Adipocyte (in vitro differentiated cells): ENCODE measurements at regions not wholly inside any gene's neighbourhood (a gene's known extent, or its start where the extent isn't known, plus 50 kb on each side); places are given as distances from the start of the nearest gene placed in this dataset.
"Not testable (repeated sequence)": the region's sequence is repeated elsewhere in the genome, so short reads cannot be mapped to it uniquely, and the experiment has no call there.

Experiments used
- DNase-seq: peaks from one replicate; pipeline ENCODE4 v3.0.0-alpha.2; 2015; ENCODE audit warnings: low read depth
- H3K27me3 ChIP-seq: replicated peaks from 2 replicates; pipeline ENCODE4 v1.7.0; 2013; ENCODE audit warnings: mild to moderate bottlenecking, low read length, moderate library complexity; ENCODE audit not compliant: control insufficient read depth, insufficient read depth
- H3K36me3 ChIP-seq: 2 replicates; pipeline ENCODE4 v1.7.0; 2013; ENCODE audit warnings: low read length, mild to moderate bottlenecking, moderate library complexity; ENCODE audit not compliant: control insufficient read depth, insufficient read depth, severe bottlenecking
- H3K4me1 ChIP-seq: 2 replicates; pipeline ENCODE4 v1.7.0; 2013; ENCODE audit warnings: mild to moderate bottlenecking, low read length, moderate library complexity; ENCODE audit not compliant: control insufficient read depth, insufficient read depth
- H3K4me3 ChIP-seq: 2 replicates; pipeline ENCODE4 v1.7.0; 2013; ENCODE audit warnings: mild to moderate bottlenecking, low read length, moderate library complexity
- H3K9ac ChIP-seq: 2 replicates; pipeline ENCODE4 v1.7.0; 2013; ENCODE audit warnings: mild to moderate bottlenecking, low read length, moderate library complexity
- H3K9me3 ChIP-seq: 2 replicates; pipeline ENCODE4 v1.7.0; 2013; ENCODE audit warnings: mild to moderate bottlenecking, low read length, moderate library complexity; ENCODE audit not compliant: control insufficient read depth

DNA sequence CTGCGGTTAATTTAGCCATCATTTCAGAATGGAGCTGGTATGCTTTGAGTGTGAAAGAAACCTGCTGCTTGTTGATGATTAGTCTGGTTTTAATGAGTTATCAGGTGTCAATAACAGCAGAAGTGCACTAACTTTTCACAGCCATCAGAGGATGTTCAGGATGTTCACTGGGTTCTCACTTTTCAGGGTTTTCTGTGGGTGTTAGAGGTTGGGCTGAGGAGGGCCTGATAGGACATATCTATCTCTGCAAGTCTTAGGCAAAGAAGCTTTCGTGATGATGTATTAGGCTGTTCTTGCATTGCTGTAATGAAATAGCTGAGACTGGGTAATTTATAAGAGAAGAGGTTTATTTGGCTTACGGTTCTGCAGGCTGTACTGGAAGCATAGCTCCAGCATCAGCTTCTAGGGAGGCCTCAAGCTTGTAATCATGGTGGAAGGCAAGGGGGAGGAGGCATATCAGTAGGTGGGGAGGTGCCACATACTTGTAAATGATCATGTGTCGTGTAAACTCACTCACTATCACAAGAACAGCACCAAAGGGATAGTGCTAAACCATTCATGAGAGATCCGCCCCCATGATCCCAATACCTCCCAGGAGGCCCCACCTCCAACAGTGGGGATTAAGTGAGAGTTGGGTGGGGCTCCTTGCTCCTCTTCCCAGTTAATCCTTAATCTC is 376.2 kb downstream of the NPIPA7 start:
- H3K9me3 ChIP-seq, H3K4me1 ChIP-seq, H3K36me3 ChIP-seq, H3K9ac ChIP-seq, H3K4me3 ChIP-seq, DNase-seq, H3K27me3 ChIP-seq: not testable (repeated sequence)

DNA sequence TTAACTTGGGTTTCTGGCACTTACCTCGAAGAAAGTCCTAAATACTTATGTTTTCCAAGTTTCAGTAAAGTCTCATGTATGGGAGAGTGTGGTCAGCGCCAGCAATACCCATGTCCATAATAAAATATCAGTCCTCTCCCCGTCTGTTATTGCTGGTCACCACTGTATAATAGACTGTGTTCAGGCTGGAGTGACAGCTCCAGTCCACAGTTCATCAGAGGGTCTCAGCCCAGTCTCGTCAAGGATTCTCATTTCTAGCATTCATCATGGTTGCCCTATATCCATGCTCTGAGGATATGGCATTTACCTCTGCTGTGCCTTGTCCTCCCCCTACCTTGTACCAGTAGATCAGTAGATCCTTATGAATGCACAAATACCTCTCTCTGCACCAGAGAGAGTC is 384.5 kb downstream of the NPIPA7 start:
- no peak overlapping the region for H3K9ac ChIP-seq
- no peaks in the 10 kb centered on the region for H3K36me3 ChIP-seq
- DNase-seq = no peak
- no peaks in the 10 kb centered on the region for H3K27me3 ChIP-seq
- no peaks in the 10 kb centered on the region for H3K9me3 ChIP-seq
- no peak overlapping the region for H3K4me3 ChIP-seq
- no peaks in the 10 kb centered on the region for H3K4me1 ChIP-seq

- not testable (repeated sequence) for H3K9me3 ChIP-seq, H3K36me3 ChIP-seq, DNase-seq, H3K27me3 ChIP-seq, H3K9ac ChIP-seq, H3K4me3 ChIP-seq, H3K4me1 ChIP-seq
Observed at GRCh38 chr16:16770717-16771116, 391.8 kb downstream of the NPIPA7 start.

DNA sequence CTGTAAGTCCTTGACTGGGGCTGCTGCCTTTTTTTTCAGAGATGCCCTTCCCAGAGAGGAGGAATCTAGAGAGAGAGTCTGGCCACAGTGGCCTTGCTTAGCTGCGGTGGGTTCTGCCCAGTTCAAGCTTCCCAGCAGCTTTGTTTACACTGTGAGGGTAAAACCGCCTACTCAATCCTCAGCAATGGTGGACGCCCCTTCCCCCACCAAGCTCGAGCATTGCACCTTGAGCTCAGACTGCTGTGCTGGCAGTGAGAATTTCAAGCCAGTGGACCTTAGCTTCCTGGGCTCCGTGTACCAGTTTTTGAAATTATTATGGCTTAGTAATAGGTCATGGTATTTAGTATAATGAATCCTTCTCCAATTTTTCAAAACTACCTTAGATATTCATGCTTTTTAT is 395.4 kb downstream of the NPIPA7 start:
- no peaks in the 10 kb centered on the region for H3K36me3 ChIP-seq
- peaks cover 4% of the 10 kb centered on the region for H3K9me3 ChIP-seq
- DNase-seq = no peak
- no peaks in the 10 kb centered on the region for H3K27me3 ChIP-seq
- no peak overlapping the region for H3K9ac ChIP-seq
- no peaks in the 10 kb centered on the region for H3K4me1 ChIP-seq
- H3K4me3 ChIP-seq = no peak overlapping the region

DNA sequence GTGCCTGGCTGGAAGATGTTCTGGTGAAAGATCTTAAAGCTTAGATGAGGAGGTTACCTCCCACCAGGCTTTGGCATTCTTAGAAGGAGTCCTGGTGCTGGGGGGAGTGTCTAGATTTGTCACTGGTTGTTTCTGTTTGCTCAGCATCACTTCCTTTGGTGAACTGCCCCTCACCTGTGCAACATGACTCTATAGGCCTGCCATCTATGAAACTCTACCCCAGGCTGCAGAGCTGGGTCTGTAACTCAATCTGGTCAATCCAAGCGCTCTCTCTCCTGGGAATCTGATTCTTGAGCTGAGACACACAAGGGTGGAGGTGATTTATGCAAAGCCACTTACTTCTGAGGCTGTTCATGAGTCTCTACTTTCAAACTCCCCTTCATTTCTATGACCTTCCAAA is 399.4 kb downstream of the NPIPA7 start:
- H3K4me3 ChIP-seq = no peak overlapping the region
- DNase-seq = no peak
- no peaks in the 10 kb centered on the region for H3K4me1 ChIP-seq
- H3K9me3 ChIP-seq = peaks cover 4% of the 10 kb centered on the region
- no peaks in the 10 kb centered on the region for H3K27me3 ChIP-seq
- H3K9ac ChIP-seq = no peak overlapping the region
- H3K36me3 ChIP-seq = no peaks in the 10 kb centered on the region

DNA sequence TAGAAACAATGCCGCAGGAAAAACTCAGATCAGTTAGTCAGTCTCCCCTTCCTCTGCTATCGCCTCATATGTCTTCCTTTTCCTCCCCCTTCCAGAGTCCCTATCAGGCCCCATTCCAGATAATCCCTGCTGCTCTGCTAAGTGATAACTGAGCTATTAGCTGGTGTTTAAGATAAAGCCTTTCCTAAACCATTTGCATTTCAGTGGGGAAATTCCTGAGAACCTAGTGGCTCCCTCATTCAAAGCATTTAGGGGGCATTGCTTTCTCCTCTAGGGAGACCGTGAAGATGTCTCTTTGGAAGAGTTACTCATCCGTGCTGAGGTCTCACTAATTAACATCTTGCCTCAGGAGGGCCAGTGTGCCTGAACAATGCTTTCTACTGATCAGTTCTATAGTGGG is 401.6 kb downstream of the NPIPA7 start:
- no peak overlapping the region for H3K9ac ChIP-seq
- peaks cover 4% of the 10 kb centered on the region for H3K9me3 ChIP-seq
- H3K4me1 ChIP-seq = no peaks in the 10 kb centered on the region
- no peaks in the 10 kb centered on the region for H3K27me3 ChIP-seq
- H3K4me3 ChIP-seq = no peak overlapping the region
- DNase-seq = no peak
- H3K36me3 ChIP-seq = no peaks in the 10 kb centered on the region

DNA sequence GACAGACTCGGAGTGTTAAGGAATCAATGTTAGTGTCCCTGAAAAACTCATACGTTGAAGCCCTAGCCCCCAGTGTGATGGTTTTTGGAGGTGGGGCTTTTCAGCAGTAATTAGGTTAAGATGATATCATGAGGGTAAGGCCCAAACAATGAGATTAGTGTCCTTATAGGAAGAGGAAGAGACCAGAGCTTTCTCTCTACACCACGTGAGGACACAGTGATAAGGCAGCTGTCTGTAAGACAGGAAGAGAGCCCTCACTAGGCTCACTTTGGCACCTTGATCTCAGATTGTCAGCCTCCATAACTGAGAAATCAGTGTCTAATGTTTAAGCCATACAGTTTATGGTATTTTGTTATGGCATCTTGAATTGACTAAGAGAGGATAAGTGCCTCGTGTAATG is 403.2 kb downstream of the NPIPA7 start:
- Histone ChIP-seq H3K27me3 (no peaks in the 10 kb centered on the region), H3K36me3 (no peaks in the 10 kb centered on the region), H3K9ac (no peak overlapping the region), H3K9me3 (peaks cover 4% of the 10 kb centered on the region), H3K4me1 (no peaks in the 10 kb centered on the region), H3K4me3 (no peak overlapping the region)
- DNase-seq = no peak

GRCh38 chr16:16788004-16788403 is 409.1 kb downstream of the NPIPA7 start:
- no peak overlapping the region for H3K9ac ChIP-seq
- DNase-seq = no peak

DNA sequence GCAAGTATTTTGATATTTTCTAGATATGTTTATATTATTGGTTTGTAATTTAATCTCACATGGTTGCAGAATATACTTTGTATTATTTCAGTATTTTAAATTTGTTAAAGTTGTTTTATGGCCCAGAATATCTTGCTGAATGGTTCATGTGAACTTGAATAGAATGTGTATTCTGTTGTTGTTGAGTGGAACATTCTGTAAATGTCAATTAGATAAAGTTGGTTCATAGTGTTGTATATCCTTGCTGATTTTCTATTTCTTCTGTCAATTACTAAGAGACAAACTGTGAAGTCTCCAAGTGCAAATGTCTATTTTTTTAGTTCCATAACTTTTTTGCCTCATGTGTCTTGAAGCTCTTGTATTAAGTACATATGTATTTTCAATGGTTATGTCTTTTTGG is 411.7 kb downstream of the NPIPA7 start:
- no peak for DNase-seq
- peaks cover 18% of the 10 kb centered on the region for H3K9me3 ChIP-seq
- no peaks in the 10 kb centered on the region for H3K36me3 ChIP-seq

More at GRCh38 chr16:16788004-16788403, 409.1 kb downstream of the NPIPA7 start:
- H3K4me3 ChIP-seq = no peak overlapping the region
- no peaks in the 10 kb centered on the region for H3K4me1 ChIP-seq
- H3K36me3 ChIP-seq = no peaks in the 10 kb centered on the region
- H3K9me3 ChIP-seq = peaks cover 18% of the 10 kb centered on the region
- no peaks in the 10 kb centered on the region for H3K27me3 ChIP-seq

GRCh38 chr16:16791051-16791450 is 412.1 kb downstream of the NPIPA7 start:
- Histone ChIP-seq H3K36me3 (no peaks in the 10 kb centered on the region), H3K4me3 (no peak overlapping the region), H3K9ac (no peak overlapping the region), H3K4me1 (no peaks in the 10 kb centered on the region), H3K9me3 (peaks cover 18% of the 10 kb centered on the region), H3K27me3 (no peaks in the 10 kb centered on the region)
- DNase-seq = no peak

More for the DNA sequence above, 411.7 kb downstream of the NPIPA7 start:
- no peak overlapping the region for H3K4me3 ChIP-seq
- H3K9ac ChIP-seq = no peak overlapping the region
- no peaks in the 10 kb centered on the region for H3K4me1 ChIP-seq
- no peaks in the 10 kb centered on the region for H3K27me3 ChIP-seq

GRCh38 chr16:16797239-16797638 is 418.3 kb downstream of the NPIPA7 start:
- Histone ChIP-seq H3K9ac (no peak overlapping the region), H3K4me3 (no peak overlapping the region), H3K36me3 (no peaks in the 10 kb centered on the region), H3K4me1 (no peaks in the 10 kb centered on the region), H3K27me3 (no peaks in the 10 kb centered on the region), H3K9me3 (peaks cover 4% of the 10 kb centered on the region)
- DNase-seq = no peak

DNA sequence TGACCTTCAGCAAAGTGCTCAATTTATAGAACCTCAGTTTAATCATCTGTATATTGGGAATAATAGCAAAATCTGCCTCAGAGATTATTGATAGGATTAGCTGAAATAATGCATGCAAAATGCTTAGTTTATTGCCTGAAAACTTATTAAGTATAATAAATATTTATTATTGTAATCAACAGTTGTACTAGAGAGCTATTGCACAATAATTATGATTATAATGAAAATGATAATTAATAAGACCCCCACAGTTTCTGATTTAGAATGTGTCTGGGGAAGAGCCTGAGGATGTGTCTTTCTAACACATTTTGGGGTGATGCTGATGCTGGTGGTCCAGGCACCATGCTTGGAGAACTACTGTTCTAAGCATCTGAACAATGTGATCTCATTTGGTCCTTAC is 419.6 kb downstream of the NPIPA7 start:
- no peaks in the 10 kb centered on the region for H3K36me3 ChIP-seq
- H3K27me3 ChIP-seq = no peaks in the 10 kb centered on the region
- no peak overlapping the region for H3K9ac ChIP-seq
- H3K4me1 ChIP-seq = no peaks in the 10 kb centered on the region
- no peak for DNase-seq
- no peak overlapping the region for H3K4me3 ChIP-seq
- H3K9me3 ChIP-seq = no peaks in the 10 kb centered on the region
